ENCODE measurements at regions not wholly inside any gene's neighbourhood (a gene's known extent, or its start where the extent isn't known, plus 50 kb on each side); places are given as distances from the start of the nearest gene placed in this dataset.
A peak's percentile ranks its signal among the peaks of the same experiment; 100 is the strongest.

DNA sequence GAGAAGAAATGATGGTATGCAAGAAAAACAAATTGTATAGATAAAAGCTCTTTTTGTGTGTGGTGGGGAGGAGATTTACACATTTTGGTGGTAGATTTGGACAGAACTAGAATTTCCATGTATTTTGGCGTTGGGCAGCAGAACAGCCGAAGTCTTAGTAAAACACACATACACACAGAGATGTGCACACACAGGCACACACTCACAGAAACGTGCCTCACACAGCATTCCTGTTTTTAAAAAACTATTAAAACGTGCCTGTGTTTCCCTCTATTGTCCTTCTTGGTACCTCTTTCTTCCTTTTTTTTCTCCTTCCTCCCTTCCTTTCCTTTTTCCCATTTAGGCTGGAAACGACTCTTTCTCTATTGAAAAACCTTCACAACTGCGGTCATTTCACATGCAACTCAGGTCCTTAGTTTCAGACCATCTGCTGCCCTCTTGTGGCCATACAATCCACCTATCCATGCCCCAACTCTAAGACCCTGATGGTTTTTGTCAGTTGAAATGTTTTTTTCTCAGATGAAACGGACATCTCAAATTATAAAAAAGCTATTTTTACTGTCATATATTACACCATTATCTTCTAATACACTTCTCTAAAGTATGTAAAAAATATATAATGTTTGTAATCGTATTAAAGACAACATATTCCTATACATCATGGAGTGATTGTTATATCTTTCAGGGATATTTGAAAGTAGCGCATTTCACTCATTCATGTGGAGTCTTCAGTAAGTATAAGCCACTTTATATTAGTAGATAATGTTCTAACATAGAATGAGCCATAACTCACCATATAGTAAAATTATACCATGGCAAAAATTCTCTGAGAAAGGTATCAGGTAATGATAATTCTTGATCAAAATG, 386.7 kb upstream of the NOVA1 start:
- no peak overlapping the region for H3K4me3 Mint-ChIP-seq (ENCODE audit: low read depth)
- DNase-seq (ENCODE audit: low spot score, unreplicated experiment) = peak; percentile 38
- H3K36me3 Mint-ChIP-seq (ENCODE audit: insufficient read depth) = no peaks in the 10 kb centered on the region
- no peaks in the 10 kb centered on the region for H3K9me3 Mint-ChIP-seq (ENCODE audit: low read depth)
- H3K4me1 Mint-ChIP-seq (ENCODE audit: low read depth) = peaks cover 1% of the 10 kb centered on the region
- H3K27me3 Mint-ChIP-seq = peaks cover 3% of the 10 kb centered on the region
- no peak overlapping the region for H3K27ac Mint-ChIP-seq
- TF ChIP-seq, protein P1, sequence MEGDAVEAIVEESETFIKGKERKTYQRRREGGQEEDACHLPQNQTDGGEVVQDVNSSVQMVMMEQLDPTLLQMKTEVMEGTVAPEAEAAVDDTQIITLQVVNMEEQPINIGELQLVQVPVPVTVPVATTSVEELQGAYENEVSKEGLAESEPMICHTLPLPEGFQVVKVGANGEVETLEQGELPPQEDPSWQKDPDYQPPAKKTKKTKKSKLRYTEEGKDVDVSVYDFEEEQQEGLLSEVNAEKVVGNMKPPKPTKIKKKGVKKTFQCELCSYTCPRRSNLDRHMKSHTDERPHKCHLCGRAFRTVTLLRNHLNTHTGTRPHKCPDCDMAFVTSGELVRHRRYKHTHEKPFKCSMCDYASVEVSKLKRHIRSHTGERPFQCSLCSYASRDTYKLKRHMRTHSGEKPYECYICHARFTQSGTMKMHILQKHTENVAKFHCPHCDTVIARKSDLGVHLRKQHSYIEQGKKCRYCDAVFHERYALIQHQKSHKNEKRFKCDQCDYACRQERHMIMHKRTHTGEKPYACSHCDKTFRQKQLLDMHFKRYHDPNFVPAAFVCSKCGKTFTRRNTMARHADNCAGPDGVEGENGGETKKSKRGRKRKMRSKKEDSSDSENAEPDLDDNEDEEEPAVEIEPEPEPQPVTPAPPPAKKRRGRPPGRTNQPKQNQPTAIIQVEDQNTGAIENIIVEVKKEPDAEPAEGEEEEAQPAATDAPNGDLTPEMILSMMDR (IDR thresholded peaks at IDR 0.05; ENCODE audit: unreplicated experiment) = peak; percentile 83

- H3K9me3 Mint-ChIP-seq (ENCODE audit: low read depth) = no peaks in the 10 kb centered on the region
- no peak overlapping the region for H3K4me3 Mint-ChIP-seq (ENCODE audit: low read depth)
- peaks cover 3% of the 10 kb centered on the region for H3K27me3 Mint-ChIP-seq
- no peak overlapping the region for H3K27ac Mint-ChIP-seq
- peaks cover 1% of the 10 kb centered on the region for H3K4me1 Mint-ChIP-seq (ENCODE audit: low read depth)
- TF ChIP-seq, protein P1 (IDR thresholded peaks at IDR 0.05; ENCODE audit: unreplicated experiment) = no peak
- DNase-seq (ENCODE audit: low spot score, unreplicated experiment) = no peak
- no peaks in the 10 kb centered on the region for H3K36me3 Mint-ChIP-seq (ENCODE audit: insufficient read depth)
Measured at GRCh38 chr14:26987744-26988363, 390.0 kb upstream of the NOVA1 start.

GRCh38 chr14:26990946-26991345, 393.1 kb upstream of the NOVA1 start:
- TF ChIP-seq, protein P1 (IDR thresholded peaks at IDR 0.05; ENCODE audit: unreplicated experiment) = no peak
- no peak for DNase-seq (ENCODE audit: low spot score, unreplicated experiment)
- Mint-ChIP-seq H3K27me3 (no peaks in the 10 kb centered on the region), H3K4me3 (ENCODE audit: low read depth) (no peak overlapping the region), H3K9me3 (ENCODE audit: low read depth) (no peaks in the 10 kb centered on the region), H3K4me1 (ENCODE audit: low read depth) (no peaks in the 10 kb centered on the region), H3K36me3 (ENCODE audit: insufficient read depth) (no peaks in the 10 kb centered on the region), H3K27ac (no peak overlapping the region)

DNA sequence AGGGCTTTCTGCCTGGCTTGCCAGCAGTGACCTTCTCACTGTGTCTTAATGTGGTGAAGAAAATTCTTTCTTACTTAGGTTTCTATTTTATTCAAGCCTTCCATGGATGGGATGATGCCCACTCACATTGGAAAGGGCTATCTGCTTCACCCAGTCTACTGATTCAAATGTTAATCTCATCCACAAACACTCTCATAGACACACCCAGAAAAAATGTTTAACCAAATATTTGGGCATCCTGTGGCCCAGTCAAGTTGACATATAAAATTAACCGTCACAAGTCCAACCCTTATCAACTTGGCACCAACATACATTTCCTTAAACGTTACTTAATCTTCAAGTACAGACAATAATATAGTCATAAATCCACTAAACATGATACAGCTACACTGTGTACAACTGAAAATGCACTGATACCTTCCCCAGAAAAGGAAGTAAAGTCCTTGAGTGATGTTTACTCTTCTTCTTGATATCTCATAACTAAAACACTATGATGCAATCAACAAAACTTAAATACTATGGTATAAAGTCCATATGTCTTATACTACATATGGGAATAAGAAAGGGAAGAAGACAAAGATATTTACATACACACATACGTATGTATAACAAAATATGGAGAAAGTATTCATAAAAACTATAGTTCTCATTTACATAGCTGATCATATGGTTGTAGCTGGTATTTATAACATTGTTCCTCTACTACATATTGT, 394.7 kb upstream of the NOVA1 start:
- Mint-ChIP-seq H3K9me3 (ENCODE audit: low read depth) (no peaks in the 10 kb centered on the region), H3K4me3 (ENCODE audit: low read depth) (no peak overlapping the region), H3K4me1 (ENCODE audit: low read depth) (no peaks in the 10 kb centered on the region), H3K27ac (no peak overlapping the region), H3K36me3 (ENCODE audit: insufficient read depth) (no peaks in the 10 kb centered on the region), H3K27me3 (no peaks in the 10 kb centered on the region)
- DNase-seq (ENCODE audit: low spot score, unreplicated experiment) = no peak
- TF ChIP-seq, protein P1 (IDR thresholded peaks at IDR 0.05; ENCODE audit: unreplicated experiment) = no peak

DNA sequence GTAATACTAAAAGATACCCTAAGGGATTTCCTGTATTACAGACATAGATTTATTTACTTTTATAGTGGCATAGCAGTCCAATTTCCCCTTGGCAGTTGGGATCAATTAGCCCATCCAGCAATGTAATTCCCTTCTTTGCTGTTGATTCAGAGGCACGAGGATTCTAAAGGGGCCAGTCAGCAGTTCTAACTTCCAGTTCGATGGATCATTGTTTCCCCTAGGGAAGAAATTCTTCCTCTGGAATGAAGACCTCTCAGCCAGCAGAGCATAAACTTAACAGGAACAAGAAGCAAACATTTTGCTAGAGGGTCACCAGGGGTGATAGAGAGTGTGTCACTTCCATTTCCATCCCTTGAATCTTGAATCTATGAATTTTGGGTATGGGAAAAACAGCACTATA, 395.7 kb upstream of the NOVA1 start:
- no peak overlapping the region for H3K27ac Mint-ChIP-seq
- no peak overlapping the region for H3K4me3 Mint-ChIP-seq (ENCODE audit: low read depth)
- H3K4me1 Mint-ChIP-seq (ENCODE audit: low read depth) = no peaks in the 10 kb centered on the region
- TF ChIP-seq, protein P1 (IDR thresholded peaks at IDR 0.05; ENCODE audit: unreplicated experiment) = no peak
- H3K36me3 Mint-ChIP-seq (ENCODE audit: insufficient read depth) = no peaks in the 10 kb centered on the region
- no peaks in the 10 kb centered on the region for H3K9me3 Mint-ChIP-seq (ENCODE audit: low read depth)
- DNase-seq (ENCODE audit: low spot score, unreplicated experiment) = no peak
- no peaks in the 10 kb centered on the region for H3K27me3 Mint-ChIP-seq

All from progenitor cell of endocrine pancreas (in vitro differentiated cells).